HUES6 (cell line): ENCODE measurements at regions not wholly inside any gene's neighbourhood (a gene's known extent, or its start where the extent isn't known, plus 50 kb on each side); places are given as distances from the start of the nearest gene placed in this dataset.

ENCODE experiments used
- H3K27ac ChIP-seq: 2 replicates; pipeline ENCODE4 v1.7.0; 2013; ENCODE audit warnings: low read depth, mild to moderate bottlenecking, low read length, inconsistent platforms
- H3K27me3 ChIP-seq: 2 replicates; pipeline ENCODE4 v1.6.1; 2013; ENCODE audit warnings: low read length; ENCODE audit not compliant: control insufficient read depth, insufficient read depth
- H3K36me3 ChIP-seq: 2 replicates; pipeline ENCODE4 v1.6.1; 2013; ENCODE audit warnings: low read length; ENCODE audit not compliant: control insufficient read depth, insufficient read depth
- H3K4me1 ChIP-seq: 2 replicates; pipeline ENCODE4 v1.6.1; 2013; ENCODE audit warnings: low read length; ENCODE audit not compliant: control insufficient read depth, insufficient read depth
- H3K4me3 ChIP-seq: 2 replicates; pipeline ENCODE4 v1.5.1; 2013; ENCODE audit warnings: low read depth, low read length
- H3K9ac ChIP-seq: one replicate; pipeline ENCODE4 v1.6.1; 2013; ENCODE audit warnings: mild to moderate bottlenecking, low read length
- H3K9me3 ChIP-seq: 2 replicates; pipeline ENCODE4 v1.6.1; 2013; ENCODE audit warnings: low read depth, low read length; ENCODE audit not compliant: control insufficient read depth, insufficient read depth

GRCh38 chr15:35827911-35828310 lies 281.9 kb upstream of the DPH6 start:
- no peak overlapping the region for H3K9ac ChIP-seq

DNA sequence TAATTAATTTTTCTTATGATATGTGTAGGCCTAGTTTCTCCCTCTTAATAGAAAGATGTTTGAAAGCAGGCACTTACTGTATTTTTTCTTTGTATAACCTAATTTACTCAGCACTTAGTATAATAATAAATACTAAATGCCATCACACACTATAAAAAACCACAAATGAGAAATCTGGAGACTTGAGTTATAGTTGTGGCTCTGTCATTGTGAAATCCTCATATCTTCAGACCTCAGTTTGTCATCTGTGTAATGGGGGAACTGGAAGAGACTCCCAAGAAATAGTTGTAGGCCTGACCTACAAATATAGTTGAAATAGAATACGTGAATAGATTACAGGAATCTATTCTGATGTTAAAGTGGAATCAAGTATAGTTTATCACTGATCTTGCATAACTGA lies 287.6 kb upstream of the DPH6 start:
- Histone ChIP-seq H3K27ac (no peak overlapping the region), H3K27me3 (no peaks in the 10 kb centered on the region), H3K9me3 (no peaks in the 10 kb centered on the region), H3K4me3 (no peak overlapping the region), H3K9ac (no peak overlapping the region), H3K4me1 (peaks cover 4% of the 10 kb centered on the region), H3K36me3 (no peaks in the 10 kb centered on the region)

More at GRCh38 chr15:35827911-35828310, 281.9 kb upstream of the DPH6 start:
- no peaks in the 10 kb centered on the region for H3K27me3 ChIP-seq
- H3K9me3 ChIP-seq, result no peaks in the 10 kb centered on the region
- no peak overlapping the region for H3K27ac ChIP-seq
- H3K36me3 ChIP-seq, result no peaks in the 10 kb centered on the region
- H3K4me1 ChIP-seq, result 0 out of 2 replicates have a peak, but pooled peaks cover 2% of the 10 kb centered on the region
- no peak overlapping the region for H3K4me3 ChIP-seq

DNA sequence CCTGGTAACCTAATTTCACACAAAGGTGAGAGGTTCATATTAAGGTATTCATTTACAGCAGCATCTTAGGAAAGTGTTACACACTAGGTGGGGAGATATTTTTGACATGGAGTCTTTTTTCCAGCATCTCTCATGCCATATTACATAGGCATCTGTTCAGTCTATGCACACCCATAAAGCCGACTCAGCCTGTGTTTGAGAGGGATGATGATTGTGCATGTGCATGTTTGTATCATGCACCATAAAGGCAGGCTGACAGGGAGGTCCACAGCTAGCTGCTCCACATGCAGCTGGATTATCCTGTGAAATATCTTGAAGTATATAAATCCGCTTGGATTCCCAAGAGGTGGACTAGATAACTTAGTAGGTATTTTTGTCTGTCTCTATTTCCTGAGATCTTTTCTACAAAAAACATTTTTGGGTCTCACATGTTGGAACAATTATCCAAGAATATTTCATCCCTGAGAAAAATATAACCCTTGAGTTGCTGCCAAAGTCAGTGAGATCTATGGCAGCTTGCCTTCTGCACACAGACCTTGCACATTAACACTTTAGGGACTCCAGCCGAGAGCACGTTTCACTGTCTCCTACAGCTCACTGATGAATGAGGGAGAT lies 288.4 kb upstream of the DPH6 start:
- H3K4me1 ChIP-seq, result peaks cover 12% of the 10 kb centered on the region
- no peaks in the 10 kb centered on the region for H3K27me3 ChIP-seq
- H3K4me3 ChIP-seq, result no peak overlapping the region

GRCh38 chr15:35834866-35835265 lies 288.9 kb upstream of the DPH6 start:
- Histone ChIP-seq H3K27me3 (no peaks in the 10 kb centered on the region), H3K4me1 (peaks cover 12% of the 10 kb centered on the region), H3K9me3 (no peaks in the 10 kb centered on the region), H3K9ac (no peak overlapping the region), H3K27ac (no peak overlapping the region), H3K4me3 (no peak overlapping the region), H3K36me3 (no peaks in the 10 kb centered on the region)

More for the DNA sequence above, 288.4 kb upstream of the DPH6 start:
- Histone ChIP-seq H3K9ac (no peak overlapping the region), H3K27ac (no peak overlapping the region), H3K36me3 (no peaks in the 10 kb centered on the region), H3K9me3 (no peaks in the 10 kb centered on the region)

DNA sequence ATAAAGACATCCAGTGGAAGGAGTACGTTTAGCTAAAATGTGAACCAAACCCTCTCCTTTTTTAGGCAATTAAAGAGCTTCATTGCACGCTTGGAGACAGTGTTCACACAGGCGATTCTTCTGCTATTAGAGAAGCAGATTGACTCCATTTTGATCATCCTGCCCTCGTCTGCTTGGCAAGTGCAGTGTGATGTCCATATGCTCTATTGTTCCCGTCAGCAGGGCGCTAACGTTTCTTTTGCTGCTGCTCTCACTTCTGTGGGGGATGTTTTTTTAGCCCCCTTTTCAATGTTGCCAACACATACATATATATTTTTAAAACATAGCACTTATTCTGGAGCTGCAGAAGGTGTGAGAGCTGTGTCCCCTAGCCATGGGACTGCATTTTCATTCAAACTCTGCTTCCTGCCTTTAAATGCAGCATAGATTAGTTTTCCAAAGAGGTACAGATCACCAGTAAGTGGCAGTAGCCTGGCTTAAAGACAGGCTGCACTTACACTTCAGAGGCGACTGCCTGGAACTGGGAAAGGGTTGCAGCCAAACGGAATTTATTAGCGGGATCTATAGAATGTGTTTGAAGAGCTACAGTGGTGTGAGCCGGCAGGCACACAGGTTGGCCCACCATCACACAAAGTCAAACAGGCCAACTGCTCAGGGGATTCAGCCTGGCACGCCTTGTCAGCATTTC lies 292.6 kb upstream of the DPH6 start:
- Histone ChIP-seq H3K9ac (no peak overlapping the region), H3K27me3 (no peaks in the 10 kb centered on the region), H3K36me3 (no peaks in the 10 kb centered on the region), H3K9me3 (no peaks in the 10 kb centered on the region), H3K4me3 (no peak overlapping the region), H3K27ac (no peak overlapping the region), H3K4me1 (peaks cover 19% of the 10 kb centered on the region)

DNA sequence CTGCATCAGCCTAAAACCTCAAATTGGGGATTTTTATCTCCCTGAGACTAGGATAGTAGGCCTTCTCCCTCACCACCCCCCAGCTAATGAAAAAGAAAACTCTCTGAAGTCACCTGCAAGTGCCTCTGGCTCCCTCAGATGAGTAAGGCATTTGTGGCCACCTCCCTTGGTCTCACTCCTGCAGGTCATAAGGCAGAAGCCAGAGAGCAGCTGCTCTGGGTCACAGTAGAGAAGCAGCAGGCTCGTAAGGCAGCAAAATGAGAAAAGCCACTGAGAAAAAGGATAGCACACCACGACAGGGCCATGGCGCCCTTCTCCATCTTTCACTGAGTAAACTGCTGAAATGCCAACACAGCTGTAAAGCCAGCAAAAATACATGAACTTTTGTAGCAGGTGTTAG lies 296.7 kb upstream of the DPH6 start:
- H3K36me3 ChIP-seq, result no peaks in the 10 kb centered on the region
- H3K4me1 ChIP-seq, result peaks cover 19% of the 10 kb centered on the region
- H3K27me3 ChIP-seq, result no peaks in the 10 kb centered on the region
- no peaks in the 10 kb centered on the region for H3K9me3 ChIP-seq
- H3K4me3 ChIP-seq, result no peak overlapping the region
- H3K27ac ChIP-seq, result no peak overlapping the region
- H3K9ac ChIP-seq, result no peak overlapping the region

DNA sequence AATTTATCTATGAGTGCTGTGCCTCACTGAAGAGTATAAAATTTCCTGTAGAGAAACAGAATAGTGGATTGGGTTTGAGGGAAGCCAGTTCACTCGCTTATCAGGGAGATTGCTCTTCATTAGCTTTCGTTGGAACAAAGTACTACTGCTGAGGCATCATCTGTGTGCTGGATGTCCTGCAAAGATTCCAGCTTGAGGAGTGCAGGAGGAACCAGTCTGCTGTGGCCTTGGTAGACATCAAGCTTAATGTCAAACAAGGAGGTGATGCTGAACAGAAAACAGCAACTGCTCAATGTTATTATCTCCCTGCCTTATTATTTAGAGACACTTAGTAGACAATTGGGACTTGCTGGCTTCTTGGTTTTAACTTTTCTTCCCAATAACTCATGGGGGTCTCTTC lies 297.5 kb upstream of the DPH6 start:
- H3K9ac ChIP-seq, result no peak overlapping the region
- H3K36me3 ChIP-seq, result no peaks in the 10 kb centered on the region
- H3K4me3 ChIP-seq, result no peak overlapping the region
- peaks cover 15% of the 10 kb centered on the region for H3K4me1 ChIP-seq
- no peaks in the 10 kb centered on the region for H3K9me3 ChIP-seq
- H3K27me3 ChIP-seq, result no peaks in the 10 kb centered on the region
- H3K27ac ChIP-seq, result no peak overlapping the region

DNA sequence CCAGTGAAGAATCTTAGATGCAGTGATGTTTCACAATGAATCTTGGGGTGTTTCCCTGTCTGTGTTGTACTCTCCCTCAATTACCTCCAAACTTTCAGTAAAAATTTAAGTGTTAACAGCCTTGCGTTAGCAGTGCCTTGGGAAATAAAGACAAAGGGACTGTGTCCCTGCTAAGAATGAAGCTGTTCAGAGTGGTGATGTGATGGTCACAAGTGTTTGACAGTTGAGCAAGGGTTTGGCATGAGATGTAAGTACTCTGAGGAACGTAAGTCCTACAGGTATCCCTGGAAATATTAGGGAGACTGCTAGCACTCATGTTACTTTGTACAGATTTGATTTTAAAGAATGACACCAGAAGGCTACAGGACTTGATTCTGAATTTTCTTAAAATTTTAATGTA lies 304.3 kb upstream of the DPH6 start:
- H3K27ac ChIP-seq, result no peak overlapping the region
- no peaks in the 10 kb centered on the region for H3K27me3 ChIP-seq
- H3K36me3 ChIP-seq, result no peaks in the 10 kb centered on the region
- H3K4me3 ChIP-seq, result no peak overlapping the region
- no peaks in the 10 kb centered on the region for H3K9me3 ChIP-seq
- H3K9ac ChIP-seq, result no peak overlapping the region
- H3K4me1 ChIP-seq, result no peaks in the 10 kb centered on the region

GRCh38 chr15:35851491-35851890 lies 305.5 kb upstream of the DPH6 start:
- no peak overlapping the region for H3K4me3 ChIP-seq
- no peaks in the 10 kb centered on the region for H3K9me3 ChIP-seq
- H3K9ac ChIP-seq, result no peak overlapping the region
- no peaks in the 10 kb centered on the region for H3K27me3 ChIP-seq
- H3K36me3 ChIP-seq, result no peaks in the 10 kb centered on the region
- H3K4me1 ChIP-seq, result no peaks in the 10 kb centered on the region
- no peak overlapping the region for H3K27ac ChIP-seq

DNA sequence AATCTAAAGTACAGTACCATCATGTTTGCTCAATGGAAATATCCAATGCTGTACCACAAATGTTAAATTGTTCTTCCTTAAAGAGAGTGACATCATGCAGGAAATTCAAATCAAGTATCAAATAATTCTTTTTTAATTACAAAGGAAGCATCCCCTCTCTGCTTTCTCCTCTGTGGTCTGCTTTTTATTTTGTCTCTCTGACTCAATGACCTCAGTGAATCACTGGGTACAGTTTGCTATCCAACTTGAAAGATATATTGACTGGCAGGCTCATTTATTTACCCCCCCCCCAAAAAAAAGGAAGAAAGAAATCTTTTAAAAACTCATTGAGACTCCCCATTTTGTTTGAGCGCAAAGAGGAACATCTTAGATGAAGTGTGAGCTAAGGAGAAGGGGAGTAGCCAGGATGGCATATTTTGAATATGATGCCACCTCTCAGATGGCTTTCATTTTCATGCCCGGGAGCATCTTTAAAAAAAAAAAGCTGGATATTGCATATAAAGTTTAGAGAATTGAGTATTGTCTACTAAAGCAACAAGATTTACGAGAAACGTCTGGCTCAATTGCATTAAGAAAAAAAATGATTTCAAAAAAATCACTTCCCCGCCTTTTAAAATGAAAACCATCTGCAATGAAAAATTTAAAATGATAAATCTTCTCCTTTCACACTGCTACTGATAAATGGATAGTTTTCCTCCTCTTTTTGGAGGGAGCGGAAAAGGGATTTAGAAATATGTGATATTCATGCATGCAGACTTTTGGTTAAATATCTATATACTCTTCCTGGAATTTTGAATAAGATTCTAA lies 307.1 kb upstream of the DPH6 start:
- Histone ChIP-seq H3K4me1 (peaks cover 1% of the 10 kb centered on the region; the same call in 1 of the 2 replicates), H3K9ac (no peak overlapping the region), H3K4me3 (no peak overlapping the region)

GRCh38 chr15:35854316-35854715 lies 308.4 kb upstream of the DPH6 start:
- H3K27me3 ChIP-seq, result no peaks in the 10 kb centered on the region
- no peak overlapping the region for H3K27ac ChIP-seq
- H3K4me3 ChIP-seq, result no peak overlapping the region
- H3K9me3 ChIP-seq, result no peaks in the 10 kb centered on the region
- H3K4me1 ChIP-seq, result peaks cover 14% of the 10 kb centered on the region
- no peaks in the 10 kb centered on the region for H3K36me3 ChIP-seq
- no peak overlapping the region for H3K9ac ChIP-seq

More for the DNA sequence above, 307.1 kb upstream of the DPH6 start:
- no peak overlapping the region for H3K27ac ChIP-seq
- no peaks in the 10 kb centered on the region for H3K9me3 ChIP-seq
- no peaks in the 10 kb centered on the region for H3K27me3 ChIP-seq
- no peaks in the 10 kb centered on the region for H3K36me3 ChIP-seq
